ENCODE measurements at regions not wholly inside any gene's neighbourhood (a gene's known extent, or its start where the extent isn't known, plus 50 kb on each side); places are given as distances from the start of the nearest gene placed in this dataset.

- no peak for DNase-seq (ENCODE audit: low spot score)
Observed at GRCh38 chr2:60603533-60604190, 50.2 kb upstream of the BCL11A start.

GRCh38 chr2:60604486-60605064 lies 51.1 kb upstream of the BCL11A start:
- DNase-seq (ENCODE audit: low spot score), result no peak

- DNase-seq (ENCODE audit: low spot score), result no peak
Observed at GRCh38 chr2:60605866-60606265, 52.4 kb upstream of the BCL11A start.

GRCh38 chr2:60608679-60609078 lies 55.2 kb upstream of the BCL11A start:
- DNase-seq (ENCODE audit: low spot score), result no peak

GRCh38 chr2:60612033-60612432 lies 58.6 kb upstream of the BCL11A start:
- no peak for DNase-seq (ENCODE audit: low spot score)

- no peak for DNase-seq (ENCODE audit: low spot score)
Observed at GRCh38 chr2:60614319-60614718, 60.9 kb upstream of the BCL11A start.

GRCh38 chr2:60621688-60622429 lies 68.4 kb upstream of the BCL11A start:
- DNase-seq (ENCODE audit: low spot score), result no peak

GRCh38 chr2:60623040-60623439 lies 69.6 kb upstream of the BCL11A start:
- DNase-seq (ENCODE audit: low spot score), result no peak

- no peak for DNase-seq (ENCODE audit: low spot score)
Observed at GRCh38 chr2:60627412-60627811, 74.0 kb upstream of the BCL11A start.

- no peak for DNase-seq (ENCODE audit: low spot score)
Observed at GRCh38 chr2:60628026-60628425, 74.6 kb upstream of the BCL11A start.

GRCh38 chr2:60628615-60629304 lies 75.3 kb upstream of the BCL11A start:
- no peak for DNase-seq (ENCODE audit: low spot score)

GRCh38 chr2:60629305-60629662 lies 75.8 kb upstream of the BCL11A start:
- DNase-seq (ENCODE audit: low spot score), result no peak

- DNase-seq (ENCODE audit: low spot score), result no peak
Observed at GRCh38 chr2:60629801-60630385, 76.4 kb upstream of the BCL11A start.

- DNase-seq (ENCODE audit: low spot score), result no peak
Observed at GRCh38 chr2:60633615-60634014, 80.2 kb upstream of the BCL11A start.

GRCh38 chr2:60634438-60634837 lies 81.0 kb upstream of the BCL11A start:
- DNase-seq (ENCODE audit: low spot score), result no peak

- DNase-seq (ENCODE audit: low spot score), result no peak
Observed at GRCh38 chr2:60641811-60642788, 88.6 kb upstream of the BCL11A start.

- DNase-seq (ENCODE audit: low spot score), result no peak
Observed at GRCh38 chr2:60643747-60644146, 90.3 kb upstream of the BCL11A start.

- DNase-seq (ENCODE audit: low spot score), result no peak
Observed at GRCh38 chr2:60644951-60645350, 91.5 kb upstream of the BCL11A start.

- no peak for DNase-seq (ENCODE audit: low spot score)
Observed at GRCh38 chr2:60648191-60648590, 94.7 kb upstream of the BCL11A start.

GRCh38 chr2:60649721-60650120 lies 96.3 kb upstream of the BCL11A start:
- DNase-seq (ENCODE audit: low spot score), result no peak

GRCh38 chr2:60652832-60653340 lies 99.4 kb upstream of the BCL11A start:
- DNase-seq (ENCODE audit: low spot score), result no peak
